ENCODE measurements at regions not wholly inside any gene's neighbourhood (a gene's known extent, or its start where the extent isn't known, plus 50 kb on each side); places are given as distances from the start of the nearest gene placed in this dataset.

DNA sequence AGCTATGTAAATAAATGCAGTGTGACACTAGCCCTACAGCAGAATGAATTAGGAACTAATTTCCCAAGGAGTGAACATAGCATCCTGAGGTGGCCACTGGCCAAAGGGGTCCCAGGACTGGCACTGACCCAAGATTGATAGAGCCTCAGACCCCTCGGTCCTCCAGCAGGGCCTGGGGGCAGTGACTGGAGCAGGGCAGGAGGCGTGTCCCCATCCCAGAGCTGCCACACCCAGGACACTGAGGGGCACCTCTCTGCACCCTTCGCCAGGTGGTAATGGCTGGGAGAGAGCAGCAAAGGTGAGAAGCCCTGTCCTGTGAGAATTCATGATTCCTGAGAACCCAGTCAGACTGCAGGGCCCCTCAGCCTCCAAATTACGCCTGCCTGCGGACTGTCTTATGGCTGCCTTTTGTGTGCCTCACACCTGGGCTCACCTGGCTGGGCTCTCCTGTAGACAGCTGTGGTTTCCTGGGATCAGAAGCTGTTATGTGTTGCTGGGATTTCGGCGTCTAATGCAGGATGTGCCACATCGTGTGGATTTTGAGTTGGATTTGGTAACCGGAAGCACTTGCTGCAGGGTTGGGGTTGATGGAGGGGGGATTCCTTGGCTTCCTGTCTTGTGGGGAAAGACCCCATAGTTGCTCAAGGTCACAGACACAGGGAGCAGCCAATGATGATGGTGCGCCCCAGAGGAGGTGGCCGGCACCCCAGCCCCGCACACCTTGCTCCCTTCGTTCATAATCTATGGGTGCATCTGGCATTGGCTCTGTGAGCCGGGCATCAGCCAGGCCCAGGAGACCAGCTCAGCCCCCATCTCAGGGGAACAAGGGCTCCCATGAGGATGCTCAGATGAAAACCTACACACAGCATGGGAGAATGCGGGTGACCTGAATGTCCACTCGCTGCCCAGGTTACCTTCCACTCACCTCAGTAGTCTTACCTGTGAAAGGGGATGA, 582.9 kb downstream of the BRD1 start:
- no peak overlapping the region for H3K4ac ChIP-seq (ENCODE audit: low read depth, low read length)
- H2AFZ ChIP-seq (replicated peaks; ENCODE audit: low read length, poor library complexity), result no peak overlapping the region
- H3K56ac ChIP-seq (ENCODE audit: extremely low read depth, insufficient read depth, low read length), result no peak overlapping the region
- no peak overlapping the region for H4K5ac ChIP-seq (ENCODE audit: low read depth, low read length)
- H3K9me1 ChIP-seq (ENCODE audit: insufficient read depth, low read length), result no peaks in the 10 kb centered on the region
- dilution Hi-C loops (cut with HindIII; ENCODE audit: low sequenced_read_pairs, unreplicated experiment) (no loop called here), intact Hi-C loops (cut with micrococcal nuclease) (no loop called here), in situ Hi-C loops (cut with MboI; ENCODE audit: low sequenced_read_pairs) (no loop called here)
- no peak overlapping the region for H3K27ac ChIP-seq (ENCODE audit: insufficient read depth, low read length)
- ChIA-PET CTCF (no interaction called here), POLR2A (ENCODE audit: unreplicated experiment) (no interaction called here)
- H3K23ac ChIP-seq (ENCODE audit: low read depth, low read length), result no peak overlapping the region
- no peak overlapping the region for H3K18ac ChIP-seq (ENCODE audit: low read depth, low read length)
- no peak overlapping the region for H3K9ac ChIP-seq (ENCODE audit: low read depth, low read length)
- no peak overlapping the region for H2AK5ac ChIP-seq (ENCODE audit: low read depth, low read length)
- no peak overlapping the region for H4K8ac ChIP-seq (ENCODE audit: low read depth in 2 of 2, low read length in 2 of 2)
- no peak overlapping the region for H3K4me3 ChIP-seq (ENCODE audit: insufficient read depth, low read depth, low read length)
- BruUV-seq (replicated peaks), result no TSS peak
- WGBS, 2 experiments (ENCODE audit: extremely low coverage in 2 of 2, insufficient read length in 1 of 2), result 100% methylated on average over 1 of the region's 16 CpGs; no CpG with 5 or more reads in 1 of the 2 experiments
- H2BK120ac ChIP-seq (ENCODE audit: low read depth, low read length), result no peak overlapping the region
- H3K27me3 ChIP-seq (ENCODE audit: control insufficient read depth, insufficient read depth, low read length), result no peaks in the 10 kb centered on the region
- no peak overlapping the region for H3K4me2 ChIP-seq (ENCODE audit: low read depth, low read length)
- ATAC-seq (ENCODE audit: low read depth), result no peak
- H2BK20ac ChIP-seq (ENCODE audit: low read depth, low read length), result no peak overlapping the region
- H3K4me1 ChIP-seq (ENCODE audit: control insufficient read depth, insufficient read depth, low read length), result no peaks in the 10 kb centered on the region
- H2BK5ac ChIP-seq (ENCODE audit: low read depth, low read length, poor library complexity, severe bottlenecking), result no peak overlapping the region
- no peak overlapping the region for H4K91ac ChIP-seq (ENCODE audit: insufficient read depth, low read depth, low read length)
- no peak overlapping the region for H2AK9ac ChIP-seq (replicated peaks; ENCODE audit: low read depth, low read length, poor library complexity)
- H3K14ac ChIP-seq (replicated peaks; ENCODE audit: low read depth, low read length), result no peak overlapping the region
- no peaks in the 10 kb centered on the region for H3K36me3 ChIP-seq (ENCODE audit: control insufficient read depth, insufficient read depth, low read length)
- H4K20me1 ChIP-seq (ENCODE audit: insufficient read depth, low read length), result no peaks in the 10 kb centered on the region
- H2BK15ac ChIP-seq (ENCODE audit: low read depth, low read length), result no peak overlapping the region
- H3K79me1 ChIP-seq (ENCODE audit: low read depth in 1 of 2, low read length in 2 of 2), result no peaks in the 10 kb centered on the region
- no peak for DNase-seq
- peaks cover 49% of the 10 kb centered on the region for H3K9me3 ChIP-seq (ENCODE audit: control insufficient read depth, insufficient read depth, low read length)
- no peak for TF ChIP-seq RCOR1 (IDR thresholded peaks at IDR 0.05; ENCODE audit: insufficient replicate concordance, low read length)
- TF ChIP-seq NFE2L2 (IDR thresholded peaks at IDR 0.05; ENCODE audit: low read depth, low read length), result no peak
- no peak for TF ChIP-seq ELK1 (IDR thresholded peaks at IDR 0.05; ENCODE audit: borderline replicate concordance, low read depth, low read length)
- no peak for TF ChIP-seq FOS (IDR thresholded peaks at IDR 0.05; ENCODE audit: low read depth, low read length)
- TF ChIP-seq MAFK (IDR thresholded peaks at IDR 0.05; ENCODE audit: low read depth, low read length), result no peak
- no peak for TF ChIP-seq POLR2A (IDR thresholded peaks at IDR 0.05; ENCODE audit: low read depth, low read length)
- no peak for TF ChIP-seq CHD1 (IDR thresholded peaks at IDR 0.05; ENCODE audit: low read depth, low read length)
- no peak for TF ChIP-seq MXI1 (IDR thresholded peaks at IDR 0.05; ENCODE audit: borderline replicate concordance, low read depth, low read length)
- TF ChIP-seq, protein P1, sequence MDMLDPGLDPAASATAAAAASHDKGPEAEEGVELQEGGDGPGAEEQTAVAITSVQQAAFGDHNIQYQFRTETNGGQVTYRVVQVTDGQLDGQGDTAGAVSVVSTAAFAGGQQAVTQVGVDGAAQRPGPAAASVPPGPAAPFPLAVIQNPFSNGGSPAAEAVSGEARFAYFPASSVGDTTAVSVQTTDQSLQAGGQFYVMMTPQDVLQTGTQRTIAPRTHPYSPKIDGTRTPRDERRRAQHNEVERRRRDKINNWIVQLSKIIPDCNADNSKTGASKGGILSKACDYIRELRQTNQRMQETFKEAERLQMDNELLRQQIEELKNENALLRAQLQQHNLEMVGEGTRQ (IDR thresholded peaks at IDR 0.05; ENCODE audit: low read depth, low read length), result no peak
- no peak for TF ChIP-seq RFX5 (IDR thresholded peaks at IDR 0.05; ENCODE audit: low read depth, low read length)
- TF ChIP-seq CTCF (conservative IDR thresholded peaks at IDR 0.05; ENCODE audit: low read depth, low read length), result no peak
- TF ChIP-seq BHLHE40 (IDR thresholded peaks at IDR 0.05; ENCODE audit: low read depth, low read length), result no peak
- TF ChIP-seq MAZ (IDR thresholded peaks at IDR 0.05; ENCODE audit: borderline replicate concordance, low read depth, low read length), result no peak
- TF ChIP-seq CEBPB (IDR thresholded peaks at IDR 0.05; ENCODE audit: low read depth, low read length), result no peak
- no peak for TF ChIP-seq SMC3 (IDR thresholded peaks at IDR 0.05; ENCODE audit: low read depth, low read length)

Data from IMR-90 (cell line).